CD14-positive monocyte (primary cell): ENCODE measurements at regions not wholly inside any gene's neighbourhood (a gene's known extent, or its start where the extent isn't known, plus 50 kb on each side); places are given as distances from the start of the nearest gene placed in this dataset.

Experiments used
- DNase-seq, 3 donors: peaks; one replicate each; pipeline ENCODE4 v3.0.0-alpha.2; 2011 to 2022
- H2AFZ ChIP-seq: 2 replicates; pipeline ENCODE4 v1.6.0; 2012; ENCODE audit warnings: mild to moderate bottlenecking, low read depth, low read length, inconsistent platforms; ENCODE audit not compliant: insufficient read depth, poor library complexity, severe bottlenecking
- H3K27ac ChIP-seq, 2 donors: 1 replicate in 1 of 2; 2 replicates in 1 of 2; pipeline ENCODE4 v1.5.1; 2012 to 2013; ENCODE audit warnings: low read length in 2 of 2, control low read depth in 1 of 2, inconsistent platforms in 1 of 2, low read depth in 1 of 2, mild to moderate bottlenecking in 1 of 2
- H3K27me3 ChIP-seq, 2 donors: one replicate each; pipeline versions ENCODE4 v1.6.0 to v1.6.1; 2011 to 2013; ENCODE audit warnings: low read length in 2 of 2; ENCODE audit not compliant: control insufficient read depth in 2 of 2, insufficient read depth in 2 of 2
- H3K36me3 ChIP-seq, 2 donors: replicated peaks in 1 of 2; 1 replicate in 1 of 2; 2 replicates in 1 of 2; pipeline versions ENCODE4 v1.5.1 to v1.6.1; 2012 to 2013; ENCODE audit warnings: low read length in 2 of 2, control low read depth in 1 of 2, inconsistent platforms in 1 of 2, mild to moderate bottlenecking in 1 of 2; ENCODE audit not compliant: insufficient read depth in 2 of 2, control insufficient read depth in 1 of 2
- H3K4me1 ChIP-seq, 2 donors: 1 replicate in 1 of 2; 2 replicates in 1 of 2; pipeline versions ENCODE4 v1.5.1 to v1.6.1; 2012 to 2013; ENCODE audit warnings: low read length in 2 of 2, control low read depth in 1 of 2, inconsistent platforms in 1 of 2, mild to moderate bottlenecking in 1 of 2, moderate library complexity in 1 of 2; ENCODE audit not compliant: insufficient read depth in 2 of 2, control insufficient read depth in 1 of 2
- H3K4me2 ChIP-seq: replicated peaks from 2 replicates; pipeline ENCODE3; 2012; ENCODE audit warnings: low read length, moderate library complexity, mild to moderate bottlenecking; ENCODE audit not compliant: poor library complexity, severe bottlenecking; ENCODE audit errors: extremely low read depth
- H3K4me3 ChIP-seq, 3 experiments: fragments of 200-600 bp in 1 of 3; sonication (generic) in 1 of 3; replicated peaks in 1 of 3; 1 replicate in 2 of 3; 2 replicates in 1 of 3; pipeline ENCODE4 v1.5.1; 2011 to 2013; ENCODE audit warnings: low read length in 3 of 3, mild to moderate bottlenecking in 3 of 3, control low read depth in 2 of 3, low read depth in 2 of 3, inconsistent platforms in 1 of 3, moderate library complexity in 1 of 3
- H3K79me2 ChIP-seq: 2 replicates; pipeline ENCODE4 v1.6.0; 2012; ENCODE audit warnings: mild to moderate bottlenecking, control low read depth, inconsistent platforms, low read length, moderate library complexity; ENCODE audit not compliant: insufficient read depth
- H3K9ac ChIP-seq: 2 replicates; pipeline ENCODE4 v1.6.0; 2017; ENCODE audit warnings: low read length, mild to moderate bottlenecking; ENCODE audit not compliant: insufficient read depth, poor library complexity, severe bottlenecking
- H3K9me3 ChIP-seq, 2 donors: replicated peaks in 1 of 2; 1 replicate in 1 of 2; 2 replicates in 1 of 2; pipeline versions ENCODE4 v1.5.1 to v1.6.1; 2012 to 2013; ENCODE audit warnings: low read length in 2 of 2, control low read depth in 1 of 2; ENCODE audit not compliant: control insufficient read depth in 1 of 2, insufficient read depth in 1 of 2
- H4K20me1 ChIP-seq: 2 replicates; pipeline ENCODE4 v1.6.0; 2012; ENCODE audit warnings: mild to moderate bottlenecking, low read length, control low read depth, moderate library complexity; ENCODE audit not compliant: insufficient read depth
- H3K27ac Mint-ChIP-seq, 7 donors: one replicate each; pipeline ENCODE4 v1.8.0; 2020; ENCODE audit warnings: mild to moderate bottlenecking in 7 of 7, mixed read lengths in 7 of 7, moderate library complexity in 6 of 7, inconsistent platforms in 2 of 7
- H3K27me3 Mint-ChIP-seq, 3 donors: one replicate each; pipeline ENCODE4 v1.8.0; 2021 to 2022; ENCODE audit warnings: low read depth in 3 of 3, mild to moderate bottlenecking in 3 of 3, mixed read lengths in 3 of 3, moderate library complexity in 3 of 3, inconsistent platforms in 1 of 3
- H3K36me3 Mint-ChIP-seq, 2 donors: one replicate each; pipeline ENCODE4 v1.8.0; 2020; ENCODE audit warnings: mixed read lengths in 2 of 2, inconsistent platforms in 1 of 2, mild to moderate bottlenecking in 1 of 2
- H3K4me1 Mint-ChIP-seq: one replicate; pipeline ENCODE4 v1.8.0; 2020; ENCODE audit warnings: mild to moderate bottlenecking, mixed read lengths
- H3K4me3 Mint-ChIP-seq, 2 donors: one replicate each; pipeline ENCODE4 v1.8.0; 2020; ENCODE audit warnings: mild to moderate bottlenecking in 2 of 2, mixed read lengths in 2 of 2, moderate library complexity in 1 of 2
- H3K9me3 Mint-ChIP-seq, 7 donors: one replicate each; pipeline ENCODE4 v1.8.0; 2020 to 2022; ENCODE audit warnings: mixed read lengths in 7 of 7, mild to moderate bottlenecking in 6 of 7, moderate library complexity in 6 of 7, inconsistent platforms in 2 of 7
- WGBS: methylation state at CpG from one replicate; pipeline ENCODE4 v1.1.5; 2013; ENCODE audit warnings: missing lambda C conversion rate; ENCODE audit not compliant: insufficient coverage; 5-methylcytosine and 5-hydroxymethylcytosine counted together
- intact Hi-C, 2 donors: fragments of 100-400 bp; cut with micrococcal nuclease; formaldehyde crosslinking; loops; one replicate each; pipeline versions ENCODE4 v1.15.0 to v1.15.1; 2023
- TF ChIP-seq, protein P1 (sequence below): fragments of 200-600 bp; IDR thresholded peaks from one replicate; pipeline ENCODE4 v1.8.0; 2022; ENCODE audit warnings: antibody characterized with exemption, mild to moderate bottlenecking

GRCh38 chr13:67996101-67996500 lies 766.0 kb upstream of the PCDH9 start:
- Histone ChIP-seq H3K79me2 (no peaks in the 10 kb centered on the region), H3K4me3 (no peak overlapping the region), H3K4me2 (no peak overlapping the region), H3K9me3 (peaks cover 0 to 4% of the 10 kb centered on the region in 2 donors), H3K27ac (no peak overlapping the region), H2AFZ (no peak overlapping the region), H3K4me1 (no peaks in the 10 kb centered on the region), H3K36me3 (no peaks in the 10 kb centered on the region), H3K27me3 (no peaks in the 10 kb centered on the region), H4K20me1 (no peaks in the 10 kb centered on the region), H3K9ac (no peak overlapping the region)
- 96% methylated on average over 7 of the region's 11 CpGs for WGBS
- H3K4me3 Mint-ChIP-seq, result no peak overlapping the region
- H3K36me3 Mint-ChIP-seq, result no peaks in the 10 kb centered on the region
- intact Hi-C loops, result no loop called here
- H3K27me3 Mint-ChIP-seq, result peaks cover 0 to 2% (median 0%) of the 10 kb centered on the region in 3 donors
- TF ChIP-seq, protein P1, sequence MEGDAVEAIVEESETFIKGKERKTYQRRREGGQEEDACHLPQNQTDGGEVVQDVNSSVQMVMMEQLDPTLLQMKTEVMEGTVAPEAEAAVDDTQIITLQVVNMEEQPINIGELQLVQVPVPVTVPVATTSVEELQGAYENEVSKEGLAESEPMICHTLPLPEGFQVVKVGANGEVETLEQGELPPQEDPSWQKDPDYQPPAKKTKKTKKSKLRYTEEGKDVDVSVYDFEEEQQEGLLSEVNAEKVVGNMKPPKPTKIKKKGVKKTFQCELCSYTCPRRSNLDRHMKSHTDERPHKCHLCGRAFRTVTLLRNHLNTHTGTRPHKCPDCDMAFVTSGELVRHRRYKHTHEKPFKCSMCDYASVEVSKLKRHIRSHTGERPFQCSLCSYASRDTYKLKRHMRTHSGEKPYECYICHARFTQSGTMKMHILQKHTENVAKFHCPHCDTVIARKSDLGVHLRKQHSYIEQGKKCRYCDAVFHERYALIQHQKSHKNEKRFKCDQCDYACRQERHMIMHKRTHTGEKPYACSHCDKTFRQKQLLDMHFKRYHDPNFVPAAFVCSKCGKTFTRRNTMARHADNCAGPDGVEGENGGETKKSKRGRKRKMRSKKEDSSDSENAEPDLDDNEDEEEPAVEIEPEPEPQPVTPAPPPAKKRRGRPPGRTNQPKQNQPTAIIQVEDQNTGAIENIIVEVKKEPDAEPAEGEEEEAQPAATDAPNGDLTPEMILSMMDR, result no peak
- no peak overlapping the region for H3K27ac Mint-ChIP-seq
- peaks cover 0 to 8% (median 0%) of the 10 kb centered on the region in 7 donors for H3K9me3 Mint-ChIP-seq
- no peak for DNase-seq
- no peaks in the 10 kb centered on the region for H3K4me1 Mint-ChIP-seq

- DNase-seq, result no peak
- Histone ChIP-seq H3K9me3 (peaks cover 0 to 3% of the 10 kb centered on the region in 2 donors), H3K4me2 (no peak overlapping the region), H3K4me1 (no peaks in the 10 kb centered on the region), H2AFZ (no peak overlapping the region), H4K20me1 (no peaks in the 10 kb centered on the region), H3K36me3 (no peaks in the 10 kb centered on the region), H3K9ac (no peak overlapping the region), H3K79me2 (no peaks in the 10 kb centered on the region), H3K4me3 (no peak overlapping the region), H3K27me3 (no peaks in the 10 kb centered on the region), H3K27ac (no peak overlapping the region)
- no CpG with 5 or more reads among the region's 4 CpGs for WGBS
- Mint-ChIP-seq H3K27ac (no peak overlapping the region), H3K36me3 (no peaks in the 10 kb centered on the region), H3K4me1 (no peaks in the 10 kb centered on the region), H3K27me3 (no peaks in the 10 kb centered on the region), H3K4me3 (no peak overlapping the region), H3K9me3 (peaks cover 0 to 6% (median 2%) of the 10 kb centered on the region in 7 donors)
- TF ChIP-seq, protein P1, result no peak
- intact Hi-C loops, result no loop called here
Measured at GRCh38 chr13:67990868-67991267, 760.7 kb upstream of the PCDH9 start.
